ENCODE measurements at regions not wholly inside any gene's neighbourhood (a gene's known extent, or its start where the extent isn't known, plus 50 kb on each side); places are given as distances from the start of the nearest gene placed in this dataset.

GRCh38 chr11:122032317-122032716, 83.7 kb downstream of the BLID start:
- H3K4me3 ChIP-seq: no peak overlapping the region
- no peak for TF ChIP-seq CTCF (IDR thresholded peaks at IDR 0.05; ENCODE audit: control extremely low read depth, extremely low read depth)
- peaks cover 0 to 6% (median 0%) of the 10 kb centered on the region in 5 donors for H3K4me1 ChIP-seq (ENCODE audit: control insufficient read depth in 5 of 5, insufficient read depth in 5 of 5, low read length in 5 of 5)
- ATAC-seq (ENCODE audit: insufficient read depth, low FRiP score) (no peak), DNase-seq (no peak)
- WGBS, 2 donors: 91 to 94% methylated on average over 3 of the region's 3 CpGs
- H3K27me3 ChIP-seq (ENCODE audit: control insufficient read depth in 3 of 3, insufficient read depth in 3 of 3, low read length in 2 of 3): no peaks in the 10 kb centered on the region
- H3K27ac ChIP-seq (ENCODE audit: low read depth in 1 of 2, low read length in 1 of 2): no peak overlapping the region
- H3K36me3 ChIP-seq (ENCODE audit: control insufficient read depth in 4 of 4, insufficient read depth in 4 of 4, low read length in 4 of 4): no peaks in the 10 kb centered on the region
- no peak overlapping the region for H3K9ac ChIP-seq (ENCODE audit: insufficient read depth in 1 of 2, low read length in 2 of 2)
- H3K9me3 ChIP-seq (ENCODE audit: control insufficient read depth in 4 of 4, insufficient read depth in 3 of 4, low read length in 3 of 4): peaks cover 0 to 4% (median 0%) of the 10 kb centered on the region in 4 donors

GRCh38 chr11:122031813-122032212, 84.2 kb downstream of the BLID start:
- H3K4me1 ChIP-seq (ENCODE audit: control insufficient read depth in 5 of 5, insufficient read depth in 5 of 5, low read length in 5 of 5): peaks cover 0 to 6% (median 0%) of the 10 kb centered on the region in 5 donors
- DNase-seq (no peak), ATAC-seq (ENCODE audit: insufficient read depth, low FRiP score) (no peak)
- no peaks in the 10 kb centered on the region for H3K27me3 ChIP-seq (ENCODE audit: control insufficient read depth in 3 of 3, insufficient read depth in 3 of 3, low read length in 2 of 3)
- H3K4me3 ChIP-seq: no peak overlapping the region
- TF ChIP-seq CTCF (IDR thresholded peaks at IDR 0.05; ENCODE audit: control extremely low read depth, extremely low read depth): no peak
- H3K9ac ChIP-seq (ENCODE audit: insufficient read depth in 1 of 2, low read length in 2 of 2): no peak overlapping the region
- H3K9me3 ChIP-seq (ENCODE audit: control insufficient read depth in 4 of 4, insufficient read depth in 3 of 4, low read length in 3 of 4): peaks cover 0 to 4% (median 0%) of the 10 kb centered on the region in 4 donors
- H3K36me3 ChIP-seq (ENCODE audit: control insufficient read depth in 4 of 4, insufficient read depth in 4 of 4, low read length in 4 of 4): no peaks in the 10 kb centered on the region
- H3K27ac ChIP-seq (ENCODE audit: low read depth in 1 of 2, low read length in 1 of 2): no peak overlapping the region
- WGBS, 2 donors: 87 to 100% methylated on average over 1 of the region's 1 CpG

- Histone ChIP-seq H3K9ac (ENCODE audit: insufficient read depth in 1 of 2, low read length in 2 of 2) (no peak overlapping the region), H3K4me3 (no peak overlapping the region), H3K36me3 (ENCODE audit: control insufficient read depth in 4 of 4, insufficient read depth in 4 of 4, low read length in 4 of 4) (no peaks in the 10 kb centered on the region), H3K27ac (ENCODE audit: low read depth in 1 of 2, low read length in 1 of 2) (no peak overlapping the region), H3K27me3 (ENCODE audit: control insufficient read depth in 3 of 3, insufficient read depth in 3 of 3, low read length in 2 of 3) (no peaks in the 10 kb centered on the region), H3K4me1 (ENCODE audit: control insufficient read depth in 5 of 5, insufficient read depth in 5 of 5, low read length in 5 of 5) (no peaks in the 10 kb centered on the region), H3K9me3 (ENCODE audit: control insufficient read depth in 4 of 4, insufficient read depth in 3 of 4, low read length in 3 of 4) (peaks cover 0 to 4% (median 0%) of the 10 kb centered on the region in 4 donors)
- DNase-seq (no peak), ATAC-seq (ENCODE audit: insufficient read depth, low FRiP score) (no peak)
- TF ChIP-seq CTCF (IDR thresholded peaks at IDR 0.05; ENCODE audit: control extremely low read depth, extremely low read depth): no peak
- 61 to 81% methylated on average over 3 of the region's 3 CpGs for WGBS, 2 donors
Measured at GRCh38 chr11:122030286-122030685, 85.7 kb downstream of the BLID start.

- no peaks in the 10 kb centered on the region for H3K36me3 ChIP-seq (ENCODE audit: control insufficient read depth in 4 of 4, insufficient read depth in 4 of 4, low read length in 4 of 4)
Measured at GRCh38 chr11:122028545-122028944, 87.5 kb downstream of the BLID start.

More at GRCh38 chr11:122028545-122028944, 87.5 kb downstream of the BLID start:
- Histone ChIP-seq H3K4me1 (ENCODE audit: control insufficient read depth in 5 of 5, insufficient read depth in 5 of 5, low read length in 5 of 5) (no peaks in the 10 kb centered on the region), H3K27ac (ENCODE audit: low read depth in 1 of 2, low read length in 1 of 2) (no peak overlapping the region), H3K4me3 (no peak overlapping the region), H3K9me3 (ENCODE audit: control insufficient read depth in 4 of 4, insufficient read depth in 3 of 4, low read length in 3 of 4) (peaks cover 0 to 4% (median 0%) of the 10 kb centered on the region in 4 donors), H3K9ac (ENCODE audit: insufficient read depth in 1 of 2, low read length in 2 of 2) (no peak overlapping the region), H3K27me3 (ENCODE audit: control insufficient read depth in 3 of 3, insufficient read depth in 3 of 3, low read length in 2 of 3) (no peaks in the 10 kb centered on the region)
- ATAC-seq (ENCODE audit: insufficient read depth, low FRiP score): no peak
- TF ChIP-seq CTCF (IDR thresholded peaks at IDR 0.05; ENCODE audit: control extremely low read depth, extremely low read depth): no peak
- 90 to 91% methylated on average over 4 of the region's 4 CpGs for WGBS, 2 donors
- no peak for DNase-seq
